ENCODE measurements at regions not wholly inside any gene's neighbourhood (a gene's known extent, or its start where the extent isn't known, plus 50 kb on each side); places are given as distances from the start of the nearest gene placed in this dataset.

DNA sequence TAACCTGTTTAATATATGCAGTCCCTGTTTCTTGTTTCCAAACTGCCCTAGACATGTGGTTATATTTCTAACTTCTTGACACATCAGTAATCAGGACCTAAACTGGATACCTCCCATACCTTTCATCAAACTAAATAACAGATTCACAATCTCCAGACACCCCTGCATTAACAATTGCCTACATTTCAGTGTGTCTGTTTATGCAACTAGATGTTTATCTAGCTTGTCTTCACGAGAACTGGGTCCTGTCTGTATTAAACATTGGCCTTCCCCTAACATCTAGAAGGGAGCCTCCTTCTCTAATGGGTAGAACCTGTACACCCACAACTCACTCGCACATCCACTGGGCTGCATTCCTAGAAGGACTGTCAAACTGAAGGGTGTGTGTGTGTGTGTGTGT, 683.7 kb upstream of the FZD8 start:
- Histone ChIP-seq H3K4me3 (ENCODE audit: low read depth, low read length) (no peak overlapping the region), H3K9ac (ENCODE audit: low read length) (no peak overlapping the region), H3K9me3 (ENCODE audit: control insufficient read depth, insufficient read depth, low read depth, low read length) (no peaks in the 10 kb centered on the region), H3K4me1 (ENCODE audit: control insufficient read depth, insufficient read depth, low read length) (no peaks in the 10 kb centered on the region), H3K36me3 (ENCODE audit: control insufficient read depth, insufficient read depth, low read length) (no peaks in the 10 kb centered on the region), H3K27ac (ENCODE audit: low read depth, low read length) (no peak overlapping the region), H3K27me3 (ENCODE audit: control insufficient read depth, insufficient read depth, low read length) (no peaks in the 10 kb centered on the region)

GRCh38 chr10:36324831-36325230, 682.7 kb upstream of the FZD8 start:
- Histone ChIP-seq H3K4me1 (ENCODE audit: control insufficient read depth, insufficient read depth, low read length) (no peaks in the 10 kb centered on the region), H3K27me3 (ENCODE audit: control insufficient read depth, insufficient read depth, low read length) (no peaks in the 10 kb centered on the region), H3K9ac (ENCODE audit: low read length) (no peak overlapping the region), H3K9me3 (ENCODE audit: control insufficient read depth, insufficient read depth, low read depth, low read length) (no peaks in the 10 kb centered on the region), H3K27ac (ENCODE audit: low read depth, low read length) (no peak overlapping the region), H3K36me3 (ENCODE audit: control insufficient read depth, insufficient read depth, low read length) (no peaks in the 10 kb centered on the region), H3K4me3 (ENCODE audit: low read depth, low read length) (no peak overlapping the region)

DNA sequence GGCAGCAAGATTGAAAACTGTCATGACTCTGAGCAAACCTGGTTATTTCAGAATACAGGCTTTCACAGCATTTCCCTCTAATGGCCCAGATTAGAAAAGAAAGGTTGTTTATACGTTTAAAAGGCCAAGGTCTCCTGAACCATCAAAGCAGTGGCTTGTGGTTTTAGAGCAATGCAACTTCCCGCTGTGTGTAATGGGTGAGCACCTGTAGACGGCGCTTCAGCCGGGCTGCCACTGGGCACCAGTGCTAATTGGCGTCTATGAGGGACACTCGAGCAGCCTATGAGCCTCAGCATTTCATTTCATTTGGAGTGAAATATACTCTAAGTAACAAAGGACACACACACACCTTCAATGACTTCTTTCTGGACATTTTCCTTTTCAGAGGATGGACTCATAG, 671.0 kb upstream of the FZD8 start:
- Histone ChIP-seq H3K4me1 (ENCODE audit: control insufficient read depth, insufficient read depth, low read length) (no peaks in the 10 kb centered on the region), H3K9me3 (ENCODE audit: control insufficient read depth, insufficient read depth, low read depth, low read length) (no peaks in the 10 kb centered on the region), H3K4me3 (ENCODE audit: low read depth, low read length) (no peak overlapping the region), H3K36me3 (ENCODE audit: control insufficient read depth, insufficient read depth, low read length) (no peaks in the 10 kb centered on the region), H3K9ac (ENCODE audit: low read length) (no peak overlapping the region), H3K27me3 (ENCODE audit: control insufficient read depth, insufficient read depth, low read length) (no peaks in the 10 kb centered on the region), H3K27ac (ENCODE audit: low read depth, low read length) (no peak overlapping the region)

DNA sequence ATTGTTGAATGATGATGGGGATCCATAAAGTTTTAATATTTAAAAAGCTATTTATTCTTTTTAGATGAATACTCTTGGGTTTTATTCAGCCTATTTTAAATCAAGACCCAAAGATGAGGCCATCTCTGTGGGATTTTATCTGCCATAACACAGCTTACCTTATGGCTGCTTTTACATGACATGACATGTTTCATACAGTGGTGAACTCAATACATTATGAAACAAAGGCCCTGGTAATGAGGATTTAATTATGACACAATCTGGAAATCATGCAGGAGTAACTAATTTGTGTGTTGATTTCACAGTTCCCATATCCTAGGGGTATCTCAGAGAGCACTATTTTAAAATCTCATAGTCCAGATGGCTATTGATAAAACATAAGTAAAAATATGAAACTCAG, 661.8 kb upstream of the FZD8 start:
- Histone ChIP-seq H3K4me3 (ENCODE audit: low read depth, low read length) (no peak overlapping the region), H3K9ac (ENCODE audit: low read length) (no peak overlapping the region), H3K27ac (ENCODE audit: low read depth, low read length) (no peak overlapping the region), H3K36me3 (ENCODE audit: control insufficient read depth, insufficient read depth, low read length) (no peaks in the 10 kb centered on the region), H3K9me3 (ENCODE audit: control insufficient read depth, insufficient read depth, low read depth, low read length) (peaks cover 5% of the 10 kb centered on the region; the same call in 1 of the 2 replicates), H3K4me1 (ENCODE audit: control insufficient read depth, insufficient read depth, low read length) (no peaks in the 10 kb centered on the region), H3K27me3 (ENCODE audit: control insufficient read depth, insufficient read depth, low read length) (no peaks in the 10 kb centered on the region)

- Histone ChIP-seq H3K4me1 (ENCODE audit: control insufficient read depth, insufficient read depth, low read length) (no peaks in the 10 kb centered on the region), H3K4me3 (ENCODE audit: low read depth, low read length) (no peak overlapping the region), H3K27ac (ENCODE audit: low read depth, low read length) (no peak overlapping the region), H3K36me3 (ENCODE audit: control insufficient read depth, insufficient read depth, low read length) (no peaks in the 10 kb centered on the region), H3K27me3 (ENCODE audit: control insufficient read depth, insufficient read depth, low read length) (no peaks in the 10 kb centered on the region), H3K9me3 (ENCODE audit: control insufficient read depth, insufficient read depth, low read depth, low read length) (no peaks in the 10 kb centered on the region), H3K9ac (ENCODE audit: low read length) (no peak overlapping the region)
These were observed 660.0 kb upstream of the FZD8 start for GRCh38 chr10:36302086-36302485.

GRCh38 chr10:36301539-36301938, 659.4 kb upstream of the FZD8 start:
- Histone ChIP-seq H3K27ac (ENCODE audit: low read depth, low read length) (no peak overlapping the region), H3K4me3 (ENCODE audit: low read depth, low read length) (no peak overlapping the region), H3K4me1 (ENCODE audit: control insufficient read depth, insufficient read depth, low read length) (no peaks in the 10 kb centered on the region), H3K36me3 (ENCODE audit: control insufficient read depth, insufficient read depth, low read length) (no peaks in the 10 kb centered on the region), H3K9me3 (ENCODE audit: control insufficient read depth, insufficient read depth, low read depth, low read length) (no peaks in the 10 kb centered on the region), H3K9ac (ENCODE audit: low read length) (no peak overlapping the region), H3K27me3 (ENCODE audit: control insufficient read depth, insufficient read depth, low read length) (no peaks in the 10 kb centered on the region)

DNA sequence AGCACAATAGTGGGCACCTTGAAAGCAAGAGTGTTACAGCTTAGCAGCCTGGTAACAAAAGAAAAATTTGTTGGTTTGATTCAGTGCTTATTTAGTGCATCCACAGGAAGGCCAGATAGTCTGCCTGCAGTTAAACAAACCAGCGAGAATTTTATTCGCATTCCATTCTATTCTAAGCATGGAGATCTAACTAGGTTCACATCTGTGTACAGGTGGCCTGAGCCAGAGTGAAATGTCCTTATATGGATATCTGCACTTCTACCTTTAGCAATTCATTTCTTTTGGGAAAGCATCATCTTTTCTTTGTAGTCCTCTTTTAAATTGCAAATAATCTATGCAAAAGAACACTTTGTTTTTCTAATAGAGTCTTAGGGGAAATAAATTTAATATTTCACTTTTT, 659.0 kb upstream of the FZD8 start:
- Histone ChIP-seq H3K27me3 (ENCODE audit: control insufficient read depth, insufficient read depth, low read length) (no peaks in the 10 kb centered on the region), H3K27ac (ENCODE audit: low read depth, low read length) (no peak overlapping the region), H3K4me1 (ENCODE audit: control insufficient read depth, insufficient read depth, low read length) (no peaks in the 10 kb centered on the region), H3K9ac (ENCODE audit: low read length) (no peak overlapping the region), H3K9me3 (ENCODE audit: control insufficient read depth, insufficient read depth, low read depth, low read length) (no peaks in the 10 kb centered on the region), H3K4me3 (ENCODE audit: low read depth, low read length) (no peak overlapping the region), H3K36me3 (ENCODE audit: control insufficient read depth, insufficient read depth, low read length) (no peaks in the 10 kb centered on the region)

GRCh38 chr10:36283827-36284226, 641.7 kb upstream of the FZD8 start:
- H3K9ac ChIP-seq (ENCODE audit: low read length): no peak overlapping the region

DNA sequence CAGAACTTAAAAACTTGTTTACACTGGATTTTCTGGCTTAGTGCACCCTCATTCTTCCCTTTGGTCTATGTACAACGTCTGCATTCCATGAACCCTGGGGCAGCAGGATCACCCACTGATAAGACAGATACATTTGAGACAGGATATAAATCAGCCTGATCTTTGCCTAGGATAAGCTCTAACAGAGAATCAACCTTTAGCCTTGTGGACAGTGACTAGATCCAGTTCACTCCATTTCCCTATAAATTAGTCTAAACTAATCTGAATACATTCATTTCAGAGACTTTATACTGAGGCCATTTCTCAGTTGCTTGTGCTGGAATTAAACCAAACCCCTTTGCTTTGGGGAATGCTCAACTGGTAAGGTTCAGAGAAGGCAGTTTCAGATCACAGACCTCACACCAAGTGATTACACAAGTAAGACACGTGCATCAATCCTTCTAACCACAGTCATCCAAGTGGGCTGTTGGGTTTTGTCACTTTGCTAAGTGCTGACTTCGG, 639.8 kb upstream of the FZD8 start:
- no peak overlapping the region for H3K9ac ChIP-seq (ENCODE audit: low read length)

More at GRCh38 chr10:36283827-36284226, 641.7 kb upstream of the FZD8 start:
- Histone ChIP-seq H3K4me3 (ENCODE audit: low read depth, low read length) (no peak overlapping the region), H3K27ac (ENCODE audit: low read depth, low read length) (no peak overlapping the region), H3K4me1 (ENCODE audit: control insufficient read depth, insufficient read depth, low read length) (no peaks in the 10 kb centered on the region), H3K27me3 (ENCODE audit: control insufficient read depth, insufficient read depth, low read length) (no peaks in the 10 kb centered on the region), H3K9me3 (ENCODE audit: control insufficient read depth, insufficient read depth, low read depth, low read length) (peaks cover 11% of the 10 kb centered on the region), H3K36me3 (ENCODE audit: control insufficient read depth, insufficient read depth, low read length) (no peaks in the 10 kb centered on the region)

DNA sequence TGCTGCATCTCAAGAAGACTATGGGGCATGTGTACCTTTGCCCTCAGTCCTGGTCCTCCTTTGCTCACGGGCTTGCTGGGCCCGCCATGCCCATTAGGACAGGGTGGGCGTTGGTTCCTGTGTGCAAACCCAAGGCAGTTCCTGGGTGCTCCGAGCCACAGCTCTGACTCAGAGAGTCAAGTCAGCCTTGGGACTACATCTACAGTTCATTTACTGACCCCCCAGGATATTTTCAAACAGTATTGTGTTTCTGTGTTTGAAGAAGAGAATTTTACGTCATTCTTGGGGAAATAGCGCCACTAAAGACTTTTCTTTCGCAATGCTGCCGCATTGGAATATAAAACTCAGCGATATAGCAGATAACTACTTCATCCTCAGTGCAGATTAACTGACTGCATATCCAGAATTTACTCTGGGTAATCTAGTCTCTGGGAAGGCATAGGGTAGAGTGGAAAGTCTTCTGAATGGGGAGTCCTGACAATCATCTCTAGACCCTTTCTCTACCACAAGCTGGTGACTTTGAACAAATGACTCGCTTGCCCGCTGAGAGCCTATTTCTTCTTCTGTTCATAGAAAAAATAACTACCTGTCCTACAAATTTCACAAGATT, 638.9 kb upstream of the FZD8 start:
- Histone ChIP-seq H3K9ac (ENCODE audit: low read length) (no peak overlapping the region), H3K4me3 (ENCODE audit: low read depth, low read length) (no peak overlapping the region), H3K9me3 (ENCODE audit: control insufficient read depth, insufficient read depth, low read depth, low read length) (peaks cover 5% of the 10 kb centered on the region), H3K27ac (ENCODE audit: low read depth, low read length) (no peak overlapping the region), H3K4me1 (ENCODE audit: control insufficient read depth, insufficient read depth, low read length) (no peaks in the 10 kb centered on the region), H3K27me3 (ENCODE audit: control insufficient read depth, insufficient read depth, low read length) (no peaks in the 10 kb centered on the region), H3K36me3 (ENCODE audit: control insufficient read depth, insufficient read depth, low read length) (no peaks in the 10 kb centered on the region)

More for the DNA sequence above, 639.8 kb upstream of the FZD8 start:
- no peaks in the 10 kb centered on the region for H3K4me1 ChIP-seq (ENCODE audit: control insufficient read depth, insufficient read depth, low read length)
- H3K36me3 ChIP-seq (ENCODE audit: control insufficient read depth, insufficient read depth, low read length): no peaks in the 10 kb centered on the region
- no peaks in the 10 kb centered on the region for H3K27me3 ChIP-seq (ENCODE audit: control insufficient read depth, insufficient read depth, low read length)
- H3K4me3 ChIP-seq (ENCODE audit: low read depth, low read length): no peak overlapping the region
- no peak overlapping the region for H3K27ac ChIP-seq (ENCODE audit: low read depth, low read length)
- peaks cover 8% of the 10 kb centered on the region for H3K9me3 ChIP-seq (ENCODE audit: control insufficient read depth, insufficient read depth, low read depth, low read length)

DNA sequence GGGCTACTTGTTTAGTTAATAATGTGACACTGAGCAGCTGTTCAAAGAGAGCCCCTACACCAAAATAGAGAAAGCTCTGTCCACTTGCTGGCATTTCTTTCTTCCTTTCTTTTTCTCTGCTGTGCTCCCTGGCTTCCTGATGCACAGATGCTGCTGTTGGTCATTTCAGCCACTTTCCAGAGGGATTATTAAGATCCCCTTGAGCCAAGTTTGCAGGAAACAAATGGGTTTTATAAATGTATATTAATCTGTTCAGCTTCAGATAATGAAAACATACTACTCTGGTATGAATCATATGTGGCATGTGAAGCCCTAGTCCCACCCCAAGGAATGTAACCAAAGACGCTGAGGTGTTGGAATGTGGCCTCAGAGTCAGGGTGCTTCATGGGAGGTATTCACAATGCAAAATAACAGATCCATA, 638.2 kb upstream of the FZD8 start:
- no peaks in the 10 kb centered on the region for H3K36me3 ChIP-seq (ENCODE audit: control insufficient read depth, insufficient read depth, low read length)
- no peak overlapping the region for H3K27ac ChIP-seq (ENCODE audit: low read depth, low read length)
- no peak overlapping the region for H3K9ac ChIP-seq (ENCODE audit: low read length)
- H3K4me3 ChIP-seq (ENCODE audit: low read depth, low read length): no peak overlapping the region
- no peaks in the 10 kb centered on the region for H3K4me1 ChIP-seq (ENCODE audit: control insufficient read depth, insufficient read depth, low read length)
- no peaks in the 10 kb centered on the region for H3K27me3 ChIP-seq (ENCODE audit: control insufficient read depth, insufficient read depth, low read length)
- H3K9me3 ChIP-seq (ENCODE audit: control insufficient read depth, insufficient read depth, low read depth, low read length): no peaks in the 10 kb centered on the region

Measured in HUES6 (cell line).